C4-2B (cell line): ENCODE measurements at regions not wholly inside any gene's neighbourhood (a gene's known extent, or its start where the extent isn't known, plus 50 kb on each side); places are given as distances from the start of the nearest gene placed in this dataset.

ENCODE experiments used
- CTCF ChIP-seq: fragments of 450-650 bp; conservative IDR thresholded peaks from 2 replicates; pipeline ENCODE4 v1.5.1; 2017; ENCODE audit warnings: mild to moderate bottlenecking
- ZFX ChIP-seq: fragments of 450-650 bp; IDR thresholded peaks from 2 replicates; pipeline ENCODE4 v1.6.1; 2017

DNA sequence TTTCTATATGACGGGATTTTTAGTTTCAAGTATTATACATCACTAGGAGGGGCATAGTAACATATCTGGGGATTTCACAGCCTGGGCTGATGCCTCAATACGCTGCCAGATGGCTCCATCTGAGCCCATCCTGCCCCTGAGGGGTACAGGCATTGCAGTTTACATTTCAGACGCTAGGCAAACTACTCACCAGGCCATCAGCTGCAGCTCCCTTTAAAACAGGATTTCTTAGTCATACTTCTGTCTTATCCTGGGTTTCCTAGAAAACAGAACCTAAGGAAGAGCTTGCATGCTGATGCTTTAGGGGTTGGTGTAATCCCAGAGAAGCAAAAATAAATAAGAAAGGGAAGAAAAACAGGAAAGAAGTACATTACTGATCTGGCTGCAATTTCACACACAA is 372.8 kb upstream of the PIK3R1 start:
- no peak; the same call in 1 of the 2 replicates for TF ChIP-seq CTCF
- no peak for TF ChIP-seq ZFX
